CD14-positive monocyte (primary cell): ENCODE measurements at regions not wholly inside any gene's neighbourhood (a gene's known extent, or its start where the extent isn't known, plus 50 kb on each side); places are given as distances from the start of the nearest gene placed in this dataset.

ENCODE experiments used
- DNase-seq, 3 donors: peaks; one replicate each; pipeline ENCODE4 v3.0.0-alpha.2; 2011 to 2022
- H2AFZ ChIP-seq: 2 replicates; pipeline ENCODE4 v1.6.0; 2012; ENCODE audit warnings: mild to moderate bottlenecking, low read depth, low read length, inconsistent platforms; ENCODE audit not compliant: insufficient read depth, poor library complexity, severe bottlenecking
- H3K27ac ChIP-seq, 2 donors: 1 replicate in 1 of 2; 2 replicates in 1 of 2; pipeline ENCODE4 v1.5.1; 2012 to 2013; ENCODE audit warnings: low read length in 2 of 2, control low read depth in 1 of 2, inconsistent platforms in 1 of 2, low read depth in 1 of 2, mild to moderate bottlenecking in 1 of 2
- H3K27me3 ChIP-seq, 2 donors: one replicate each; pipeline versions ENCODE4 v1.6.0 to v1.6.1; 2011 to 2013; ENCODE audit warnings: low read length in 2 of 2; ENCODE audit not compliant: control insufficient read depth in 2 of 2, insufficient read depth in 2 of 2
- H3K36me3 ChIP-seq, 2 donors: replicated peaks in 1 of 2; 1 replicate in 1 of 2; 2 replicates in 1 of 2; pipeline versions ENCODE4 v1.5.1 to v1.6.1; 2012 to 2013; ENCODE audit warnings: low read length in 2 of 2, control low read depth in 1 of 2, inconsistent platforms in 1 of 2, mild to moderate bottlenecking in 1 of 2; ENCODE audit not compliant: insufficient read depth in 2 of 2, control insufficient read depth in 1 of 2
- H3K4me1 ChIP-seq, 2 donors: 1 replicate in 1 of 2; 2 replicates in 1 of 2; pipeline versions ENCODE4 v1.5.1 to v1.6.1; 2012 to 2013; ENCODE audit warnings: low read length in 2 of 2, control low read depth in 1 of 2, inconsistent platforms in 1 of 2, mild to moderate bottlenecking in 1 of 2, moderate library complexity in 1 of 2; ENCODE audit not compliant: insufficient read depth in 2 of 2, control insufficient read depth in 1 of 2
- H3K4me2 ChIP-seq: replicated peaks from 2 replicates; pipeline ENCODE3; 2012; ENCODE audit warnings: low read length, moderate library complexity, mild to moderate bottlenecking; ENCODE audit not compliant: poor library complexity, severe bottlenecking; ENCODE audit errors: extremely low read depth
- H3K4me3 ChIP-seq, 3 experiments: fragments of 200-600 bp in 1 of 3; sonication (generic) in 1 of 3; replicated peaks in 1 of 3; 1 replicate in 2 of 3; 2 replicates in 1 of 3; pipeline ENCODE4 v1.5.1; 2011 to 2013; ENCODE audit warnings: low read length in 3 of 3, mild to moderate bottlenecking in 3 of 3, control low read depth in 2 of 3, low read depth in 2 of 3, inconsistent platforms in 1 of 3, moderate library complexity in 1 of 3
- H3K79me2 ChIP-seq: 2 replicates; pipeline ENCODE4 v1.6.0; 2012; ENCODE audit warnings: mild to moderate bottlenecking, control low read depth, inconsistent platforms, low read length, moderate library complexity; ENCODE audit not compliant: insufficient read depth
- H3K9ac ChIP-seq: 2 replicates; pipeline ENCODE4 v1.6.0; 2017; ENCODE audit warnings: low read length, mild to moderate bottlenecking; ENCODE audit not compliant: insufficient read depth, poor library complexity, severe bottlenecking
- H3K9me3 ChIP-seq, 2 donors: replicated peaks in 1 of 2; 1 replicate in 1 of 2; 2 replicates in 1 of 2; pipeline versions ENCODE4 v1.5.1 to v1.6.1; 2012 to 2013; ENCODE audit warnings: low read length in 2 of 2, control low read depth in 1 of 2; ENCODE audit not compliant: control insufficient read depth in 1 of 2, insufficient read depth in 1 of 2
- H4K20me1 ChIP-seq: 2 replicates; pipeline ENCODE4 v1.6.0; 2012; ENCODE audit warnings: mild to moderate bottlenecking, low read length, control low read depth, moderate library complexity; ENCODE audit not compliant: insufficient read depth
- H3K27ac Mint-ChIP-seq, 7 donors: one replicate each; pipeline ENCODE4 v1.8.0; 2020; ENCODE audit warnings: mild to moderate bottlenecking in 7 of 7, mixed read lengths in 7 of 7, moderate library complexity in 6 of 7, inconsistent platforms in 2 of 7
- H3K27me3 Mint-ChIP-seq, 3 donors: one replicate each; pipeline ENCODE4 v1.8.0; 2021 to 2022; ENCODE audit warnings: low read depth in 3 of 3, mild to moderate bottlenecking in 3 of 3, mixed read lengths in 3 of 3, moderate library complexity in 3 of 3, inconsistent platforms in 1 of 3
- H3K36me3 Mint-ChIP-seq, 2 donors: one replicate each; pipeline ENCODE4 v1.8.0; 2020; ENCODE audit warnings: mixed read lengths in 2 of 2, inconsistent platforms in 1 of 2, mild to moderate bottlenecking in 1 of 2
- H3K4me1 Mint-ChIP-seq: one replicate; pipeline ENCODE4 v1.8.0; 2020; ENCODE audit warnings: mild to moderate bottlenecking, mixed read lengths
- H3K4me3 Mint-ChIP-seq, 2 donors: one replicate each; pipeline ENCODE4 v1.8.0; 2020; ENCODE audit warnings: mild to moderate bottlenecking in 2 of 2, mixed read lengths in 2 of 2, moderate library complexity in 1 of 2
- H3K9me3 Mint-ChIP-seq, 7 donors: one replicate each; pipeline ENCODE4 v1.8.0; 2020 to 2022; ENCODE audit warnings: mixed read lengths in 7 of 7, mild to moderate bottlenecking in 6 of 7, moderate library complexity in 6 of 7, inconsistent platforms in 2 of 7
- CTCF ChIP-seq: fragments of 200-600 bp; IDR thresholded peaks from one replicate; pipeline ENCODE4 v1.8.0; 2022; ENCODE audit warnings: antibody characterized with exemption, mild to moderate bottlenecking
- WGBS: methylation state at CpG from one replicate; pipeline ENCODE4 v1.1.5; 2013; ENCODE audit warnings: missing lambda C conversion rate; ENCODE audit not compliant: insufficient coverage; 5-methylcytosine and 5-hydroxymethylcytosine counted together
- intact Hi-C, 2 donors: fragments of 100-400 bp; cut with micrococcal nuclease; formaldehyde crosslinking; loops; one replicate each; pipeline versions ENCODE4 v1.15.0 to v1.15.1; 2023

GRCh38 chr7:112892263-112892662, 102.1 kb upstream of the TMEM168 start:
- H3K36me3 ChIP-seq = peaks cover 14 to 29% of the 10 kb centered on the region in 2 donors
- WGBS = no CpG with 5 or more reads among the region's 2 CpGs
- H4K20me1 ChIP-seq = no peaks in the 10 kb centered on the region
- H3K4me1 ChIP-seq = peaks cover under 1 to 9% of the 10 kb centered on the region in 2 donors
- no peak overlapping the region for H3K4me2 ChIP-seq
- no peak for TF ChIP-seq CTCF
- H3K9ac ChIP-seq = no peak overlapping the region
- peaks cover 21% of the 10 kb centered on the region for H3K4me1 Mint-ChIP-seq
- H3K4me3 Mint-ChIP-seq = no peak overlapping the region
- no peak overlapping the region for H3K27ac Mint-ChIP-seq
- H3K27ac ChIP-seq = no peak overlapping the region
- no peak for DNase-seq
- H2AFZ ChIP-seq = no peak overlapping the region
- H3K27me3 ChIP-seq = no peaks in the 10 kb centered on the region
- no peaks in the 10 kb centered on the region for H3K9me3 ChIP-seq
- H3K27me3 Mint-ChIP-seq = no peaks in the 10 kb centered on the region
- intact Hi-C loops = loop anchor here in 1 of 2 donors (10.0 kb wide), 1 partner anchor 1137 kb away; no protein-coding TSS in a partner anchor
- H3K36me3 Mint-ChIP-seq = peaks cover 20 to 23% of the 10 kb centered on the region in 2 donors
- H3K9me3 Mint-ChIP-seq = peaks cover 0 to 3% (median 0%) of the 10 kb centered on the region in 7 donors
- no peaks in the 10 kb centered on the region for H3K79me2 ChIP-seq
- H3K4me3 ChIP-seq = no peak overlapping the region

- Mint-ChIP-seq H3K4me3 (no peak overlapping the region), H3K9me3 (peaks cover 0 to 3% (median 0%) of the 10 kb centered on the region in 7 donors), H3K27ac (no peak overlapping the region), H3K4me1 (peaks cover 26% of the 10 kb centered on the region), H3K36me3 (peaks cover 20 to 23% of the 10 kb centered on the region in 2 donors), H3K27me3 (no peaks in the 10 kb centered on the region)
- TF ChIP-seq CTCF = no peak
- no peak overlapping the region for H2AFZ ChIP-seq
- peaks cover 6 to 15% of the 10 kb centered on the region in 2 donors for H3K4me1 ChIP-seq
- H3K27ac ChIP-seq = no peak overlapping the region
- no peaks in the 10 kb centered on the region for H3K79me2 ChIP-seq
- H3K27me3 ChIP-seq = no peaks in the 10 kb centered on the region
- peaks cover 14 to 29% of the 10 kb centered on the region in 2 donors for H3K36me3 ChIP-seq
- no peak overlapping the region for H3K9ac ChIP-seq
- H4K20me1 ChIP-seq = no peaks in the 10 kb centered on the region
- no peak overlapping the region for H3K4me2 ChIP-seq
- DNase-seq = no peak
- no peak overlapping the region for H3K4me3 ChIP-seq
- intact Hi-C loops = loop anchor here in 1 of 2 donors (10.0 kb wide), 1 partner anchor 1137 kb away; no protein-coding TSS in a partner anchor
- H3K9me3 ChIP-seq = no peaks in the 10 kb centered on the region
Measured at GRCh38 chr7:112891698-112892097, 101.5 kb upstream of the TMEM168 start.
